B cell (primary cell): ENCODE measurements at regions not wholly inside any gene's neighbourhood (a gene's known extent, or its start where the extent isn't known, plus 50 kb on each side); places are given as distances from the start of the nearest gene placed in this dataset.

Experiments used
- EZH2 ChIP-seq: IDR thresholded peaks from 2 replicates; pipeline ENCODE4 v1.6.1; 2012; ENCODE audit warnings: borderline replicate concordance, low read depth, mild to moderate bottlenecking, moderate library complexity, low read length; ENCODE audit not compliant: insufficient read depth, poor library complexity, severe bottlenecking
- TF ChIP-seq, protein P1 (sequence below): fragments of 200-600 bp; IDR thresholded peaks from one replicate; pipeline ENCODE4 v1.8.0; 2022; ENCODE audit warnings: antibody characterized with exemption, mild to moderate bottlenecking

DNA sequence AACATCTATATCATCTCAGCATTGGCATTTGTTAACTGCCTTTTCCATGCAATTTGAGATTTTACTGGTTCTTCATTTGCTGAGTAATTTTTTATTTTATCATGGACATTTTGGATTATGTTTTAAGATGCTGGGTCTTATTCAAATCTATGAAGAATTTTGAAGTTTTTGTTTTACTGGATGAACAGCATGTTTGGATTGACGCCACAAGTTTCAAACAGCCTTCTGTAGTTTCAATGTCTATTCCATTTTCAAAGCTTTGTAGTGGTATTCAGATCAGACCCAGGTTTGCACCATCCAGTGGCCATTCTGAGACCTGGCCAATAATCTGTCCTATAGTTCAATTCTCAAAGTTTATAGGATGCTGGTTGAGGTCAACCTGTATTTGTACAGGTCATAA, 148.4 kb upstream of the STMND1 start:
- TF ChIP-seq, protein P1, sequence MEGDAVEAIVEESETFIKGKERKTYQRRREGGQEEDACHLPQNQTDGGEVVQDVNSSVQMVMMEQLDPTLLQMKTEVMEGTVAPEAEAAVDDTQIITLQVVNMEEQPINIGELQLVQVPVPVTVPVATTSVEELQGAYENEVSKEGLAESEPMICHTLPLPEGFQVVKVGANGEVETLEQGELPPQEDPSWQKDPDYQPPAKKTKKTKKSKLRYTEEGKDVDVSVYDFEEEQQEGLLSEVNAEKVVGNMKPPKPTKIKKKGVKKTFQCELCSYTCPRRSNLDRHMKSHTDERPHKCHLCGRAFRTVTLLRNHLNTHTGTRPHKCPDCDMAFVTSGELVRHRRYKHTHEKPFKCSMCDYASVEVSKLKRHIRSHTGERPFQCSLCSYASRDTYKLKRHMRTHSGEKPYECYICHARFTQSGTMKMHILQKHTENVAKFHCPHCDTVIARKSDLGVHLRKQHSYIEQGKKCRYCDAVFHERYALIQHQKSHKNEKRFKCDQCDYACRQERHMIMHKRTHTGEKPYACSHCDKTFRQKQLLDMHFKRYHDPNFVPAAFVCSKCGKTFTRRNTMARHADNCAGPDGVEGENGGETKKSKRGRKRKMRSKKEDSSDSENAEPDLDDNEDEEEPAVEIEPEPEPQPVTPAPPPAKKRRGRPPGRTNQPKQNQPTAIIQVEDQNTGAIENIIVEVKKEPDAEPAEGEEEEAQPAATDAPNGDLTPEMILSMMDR = no peak
- no peak for TF ChIP-seq EZH2
